KMS-11 (cell line): ENCODE measurements at regions not wholly inside any gene's neighbourhood (a gene's known extent, or its start where the extent isn't known, plus 50 kb on each side); places are given as distances from the start of the nearest gene placed in this dataset.
"Not testable (repeated sequence)": the region's sequence is repeated elsewhere in the genome, so short reads cannot be mapped to it uniquely, and the experiment has no call there.

Source experiments
- H2AFZ ChIP-seq: fragments of 200-600 bp; sonication (generic); 2 replicates; pipeline ENCODE4 v1.6.1; 2016; ENCODE audit warnings: antibody characterized with exemption, mixed run types, low read depth
- H3K27ac ChIP-seq: fragments of 200-600 bp; sonication (generic); 2 replicates; pipeline ENCODE4 v1.6.1; 2016; ENCODE audit warnings: mild to moderate bottlenecking, mixed run types
- H3K27me3 ChIP-seq: fragments of 200-600 bp; sonication (generic); 2 replicates; pipeline ENCODE4 v1.6.1; 2017; ENCODE audit warnings: mild to moderate bottlenecking, low read depth, mixed run types, moderate library complexity; ENCODE audit not compliant: insufficient read depth
- H3K36me3 ChIP-seq: fragments of 200-600 bp; sonication (generic); 2 replicates; pipeline ENCODE4 v1.6.1; 2017; ENCODE audit warnings: mild to moderate bottlenecking, mixed run types; ENCODE audit not compliant: insufficient read depth
- H3K4me1 ChIP-seq: fragments of 200-600 bp; sonication (generic); 2 replicates; pipeline ENCODE4 v1.6.1; 2016; ENCODE audit warnings: mild to moderate bottlenecking, low read depth, mixed run types; ENCODE audit not compliant: poor library complexity, severe bottlenecking
- H3K4me2 ChIP-seq: fragments of 200-600 bp; sonication (generic); 2 replicates; pipeline ENCODE4 v1.7.0; 2016; ENCODE audit warnings: mild to moderate bottlenecking, mixed run types
- H3K4me3 ChIP-seq: fragments of 200-600 bp; sonication (generic); IDR thresholded peaks from 2 replicates; pipeline ENCODE4 v1.6.1; 2017; ENCODE audit warnings: low read depth, low read length, mixed read lengths; ENCODE audit not compliant: insufficient read depth
- H3K79me2 ChIP-seq: fragments of 200-600 bp; sonication (generic); 2 replicates; pipeline ENCODE4 v1.6.1; 2016; ENCODE audit warnings: low read depth, mixed run types; ENCODE audit not compliant: insufficient read depth
- H3K9ac ChIP-seq: fragments of 200-600 bp; sonication (generic); 2 replicates; pipeline ENCODE4 v1.6.1; 2016; ENCODE audit warnings: mild to moderate bottlenecking, mixed run types
- H4K20me1 ChIP-seq: fragments of 200-600 bp; sonication (generic); 2 replicates; pipeline ENCODE4 v1.6.1; 2016; ENCODE audit warnings: mild to moderate bottlenecking, mixed run types; ENCODE audit not compliant: insufficient read depth
- CTCF ChIP-seq: fragments of 200-600 bp; sonication (generic); conservative IDR thresholded peaks from 2 replicates; pipeline ENCODE4 v1.6.1; 2017; ENCODE audit warnings: low read depth, mild to moderate bottlenecking, antibody characterized with exemption, low read length, moderate library complexity, mixed read lengths

GRCh38 chr9:19875291-19875920 is 86.6 kb upstream of the SLC24A2 start:
- H4K20me1 ChIP-seq: no peaks in the 10 kb centered on the region
- H3K27me3 ChIP-seq: no peaks in the 10 kb centered on the region
- H3K9ac ChIP-seq: no peak overlapping the region
- no peak overlapping the region for H3K4me2 ChIP-seq
- no peaks in the 10 kb centered on the region for H3K4me1 ChIP-seq
- H3K36me3 ChIP-seq: no peaks in the 10 kb centered on the region
- H3K4me3 ChIP-seq: no peak overlapping the region
- no peaks in the 10 kb centered on the region for H3K79me2 ChIP-seq
- TF ChIP-seq CTCF: no peak
- H3K27ac ChIP-seq: no peak overlapping the region
- H2AFZ ChIP-seq: no peak overlapping the region

- not testable (repeated sequence) for H3K27me3 ChIP-seq, H3K4me2 ChIP-seq, H3K27ac ChIP-seq, H3K4me3 ChIP-seq, H2AFZ ChIP-seq, H3K79me2 ChIP-seq, H4K20me1 ChIP-seq, H3K9ac ChIP-seq, H3K36me3 ChIP-seq, H3K4me1 ChIP-seq
Observed at GRCh38 chr9:19873188-19873587, 84.4 kb upstream of the SLC24A2 start.

- no peak overlapping the region for H3K9ac ChIP-seq
- H3K27ac ChIP-seq: no peak overlapping the region
- no peaks in the 10 kb centered on the region for H4K20me1 ChIP-seq
- H3K4me1 ChIP-seq: no peaks in the 10 kb centered on the region
- H3K36me3 ChIP-seq: no peaks in the 10 kb centered on the region
- no peaks in the 10 kb centered on the region for H3K79me2 ChIP-seq
- H2AFZ ChIP-seq: no peak overlapping the region
- no peak for TF ChIP-seq CTCF
- H3K4me3 ChIP-seq: no peak overlapping the region
- no peak overlapping the region for H3K4me2 ChIP-seq
- H3K27me3 ChIP-seq: no peaks in the 10 kb centered on the region
Observed at GRCh38 chr9:19870988-19871387, 82.2 kb upstream of the SLC24A2 start.

- Histone ChIP-seq H3K79me2 (no peaks in the 10 kb centered on the region), H3K4me2 (no peak overlapping the region), H3K4me1 (no peaks in the 10 kb centered on the region), H3K36me3 (no peaks in the 10 kb centered on the region), H3K4me3 (no peak overlapping the region), H3K27ac (no peak overlapping the region), H3K27me3 (no peaks in the 10 kb centered on the region), H4K20me1 (no peaks in the 10 kb centered on the region), H2AFZ (no peak overlapping the region), H3K9ac (no peak overlapping the region)
- no peak for TF ChIP-seq CTCF
Observed at GRCh38 chr9:19840953-19841352, 52.1 kb upstream of the SLC24A2 start.
